SHP77 treated with DMSO at 0.1 percent for 48 hours (cell line): ENCODE measurements at regions not wholly inside any gene's neighbourhood (a gene's known extent, or its start where the extent isn't known, plus 50 kb on each side); places are given as distances from the start of the nearest gene placed in this dataset.

Experiments
- DNase-seq: peaks from one replicate; lab custom pipeline; 2025; lab: John Stamatoyannopoulos, UW

DNA sequence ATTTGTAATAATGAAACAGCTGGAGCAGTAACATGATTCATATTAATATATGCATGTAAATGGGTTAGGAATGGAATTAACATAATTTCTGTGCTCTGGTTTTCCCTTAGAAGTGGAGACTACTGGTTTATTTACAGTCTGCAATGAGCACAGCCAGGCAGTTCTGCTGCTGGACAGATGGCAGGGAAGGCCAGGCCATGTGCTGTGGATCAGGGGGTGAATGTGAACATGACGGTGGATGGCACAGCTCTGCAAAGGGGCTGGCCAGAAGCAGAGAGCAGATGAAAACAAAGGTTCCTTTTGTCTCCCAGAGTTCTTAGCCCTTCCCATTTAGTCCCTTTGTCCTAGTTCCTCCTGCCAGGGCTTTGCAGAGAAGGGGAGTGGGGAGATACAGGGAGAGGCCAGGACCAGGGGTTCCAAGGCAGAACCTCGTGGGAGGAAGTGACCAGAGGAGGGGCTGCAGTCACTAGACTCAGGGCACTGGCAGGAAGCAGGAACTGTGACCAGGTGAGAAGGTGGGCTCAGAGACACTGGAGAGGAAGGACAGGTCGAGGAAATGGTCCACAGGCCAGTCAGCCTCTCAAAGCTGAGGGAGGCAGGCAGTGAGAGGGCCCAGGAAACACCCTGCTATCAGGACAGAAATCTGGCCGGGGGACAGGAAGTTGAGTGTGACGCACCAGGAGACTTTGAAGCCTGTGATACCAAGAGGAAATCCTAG, 112.9 kb upstream of the ATP8B1 start:
- DNase-seq, result no peak

DNA sequence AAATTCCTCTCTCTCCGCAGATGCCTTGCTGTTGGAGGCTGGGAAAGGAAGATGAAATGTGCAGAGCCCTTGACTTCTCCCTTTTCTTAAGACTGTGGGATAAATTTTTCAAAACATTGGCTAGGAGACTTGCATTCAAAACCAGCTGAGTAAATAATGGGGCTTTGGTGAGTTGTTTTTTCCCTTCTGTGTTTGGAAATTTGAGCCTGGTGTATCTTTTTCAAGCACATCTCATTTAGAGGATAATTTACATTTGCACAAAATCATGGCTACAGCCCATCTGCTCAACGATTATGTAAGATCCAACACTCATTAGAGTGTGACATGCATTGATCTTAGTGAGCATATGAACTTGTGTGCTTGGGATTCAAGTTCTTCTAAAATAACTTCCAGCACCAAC, 112.1 kb upstream of the ATP8B1 start:
- no peak for DNase-seq

GRCh38 chr18:57913686-57914085, 110.6 kb upstream of the ATP8B1 start:
- no peak for DNase-seq

GRCh38 chr18:57910817-57911216, 107.7 kb upstream of the ATP8B1 start:
- DNase-seq, result no peak

DNA sequence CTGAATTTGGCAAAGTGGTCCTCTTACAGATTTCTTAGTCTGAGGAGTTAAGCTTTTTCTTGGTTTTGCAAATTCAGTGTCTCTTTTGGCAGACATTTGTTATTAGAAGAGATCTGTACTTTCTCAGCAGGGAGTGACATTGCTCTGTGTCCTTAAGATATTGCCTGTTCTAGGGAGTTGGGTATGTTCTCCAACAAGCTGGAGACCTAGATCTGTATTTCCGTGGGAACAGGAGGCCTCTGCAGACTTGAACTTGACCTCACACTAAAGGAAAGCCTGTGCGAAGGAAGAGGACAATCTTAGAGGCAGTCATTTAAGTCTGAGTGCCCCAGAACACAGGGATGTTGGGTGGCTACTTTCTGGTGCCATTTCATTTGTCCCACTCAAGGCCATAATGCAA, 107.0 kb upstream of the ATP8B1 start:
- DNase-seq, result no peak

- no peak for DNase-seq
Observed at GRCh38 chr18:57909620-57910019, 106.5 kb upstream of the ATP8B1 start.

GRCh38 chr18:57908092-57908491, 105.0 kb upstream of the ATP8B1 start:
- DNase-seq, result no peak

GRCh38 chr18:57907550-57907949, 104.4 kb upstream of the ATP8B1 start:
- DNase-seq, result no peak

GRCh38 chr18:57906852-57907251, 103.7 kb upstream of the ATP8B1 start:
- DNase-seq, result no peak

- DNase-seq, result no peak
Observed at GRCh38 chr18:57904535-57904934, 101.4 kb upstream of the ATP8B1 start.

GRCh38 chr18:57902721-57903120, 99.6 kb upstream of the ATP8B1 start:
- DNase-seq, result no peak

DNA sequence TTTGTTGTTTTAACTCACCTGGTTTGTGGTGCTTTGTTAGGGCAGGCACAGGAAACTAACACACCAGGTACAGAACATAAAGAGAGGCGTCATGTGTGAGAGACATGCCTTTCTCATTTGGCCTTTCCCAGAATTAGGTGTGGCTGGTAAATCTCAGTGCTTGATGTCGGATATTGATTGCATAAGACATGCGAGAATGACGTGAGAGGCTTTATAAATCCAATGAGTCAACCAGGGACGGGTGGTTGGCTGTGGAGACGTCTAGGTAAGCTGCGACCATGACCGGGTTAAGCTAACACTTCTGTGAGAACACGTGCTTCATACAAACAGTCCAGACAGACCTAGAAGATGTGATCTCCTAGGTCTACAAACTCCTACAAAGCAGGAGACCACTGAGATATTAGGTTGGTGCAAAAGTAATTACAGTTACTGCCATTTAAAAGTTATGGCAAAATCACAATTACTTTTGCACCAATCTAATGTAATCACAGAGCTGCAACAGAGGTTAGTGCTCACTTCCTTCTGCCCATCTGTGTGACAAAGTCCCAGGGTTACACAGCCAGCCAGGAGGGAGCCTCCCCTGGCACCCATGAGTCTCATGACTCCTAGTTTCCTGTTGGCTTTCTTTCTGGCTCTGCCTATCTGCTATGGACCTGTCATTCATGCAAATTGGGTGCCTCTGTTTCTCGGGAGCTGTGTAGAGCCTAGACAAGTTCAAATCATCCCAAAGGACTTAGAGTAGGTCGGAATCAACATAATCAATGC, 98.9 kb upstream of the ATP8B1 start:
- DNase-seq, result peak; percentile 70

DNA sequence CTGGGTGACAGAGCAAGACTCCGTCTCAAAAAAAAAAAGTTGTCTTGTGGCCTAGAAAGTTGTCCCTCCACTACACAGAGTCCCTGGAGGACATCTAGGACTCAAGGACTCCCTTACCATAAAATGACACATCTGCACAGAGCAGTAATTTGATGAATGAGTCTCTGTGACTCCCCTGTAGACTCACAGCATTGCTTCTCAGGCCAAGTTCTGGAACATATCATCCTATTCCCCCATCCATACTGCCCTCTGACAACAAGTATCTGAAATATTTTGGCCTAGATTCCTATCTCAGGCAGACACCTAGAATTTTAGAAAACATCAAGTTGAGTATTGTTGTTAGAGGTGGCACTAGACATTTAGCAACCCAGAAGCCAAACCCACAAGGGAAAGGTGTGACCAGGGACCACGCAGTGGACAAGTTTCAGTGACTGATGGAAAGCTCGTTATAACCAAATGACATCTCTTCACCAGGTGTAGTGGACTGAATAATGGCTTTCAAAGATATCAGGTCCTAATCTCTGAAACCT, 97.9 kb upstream of the ATP8B1 start:
- no peak for DNase-seq

DNA sequence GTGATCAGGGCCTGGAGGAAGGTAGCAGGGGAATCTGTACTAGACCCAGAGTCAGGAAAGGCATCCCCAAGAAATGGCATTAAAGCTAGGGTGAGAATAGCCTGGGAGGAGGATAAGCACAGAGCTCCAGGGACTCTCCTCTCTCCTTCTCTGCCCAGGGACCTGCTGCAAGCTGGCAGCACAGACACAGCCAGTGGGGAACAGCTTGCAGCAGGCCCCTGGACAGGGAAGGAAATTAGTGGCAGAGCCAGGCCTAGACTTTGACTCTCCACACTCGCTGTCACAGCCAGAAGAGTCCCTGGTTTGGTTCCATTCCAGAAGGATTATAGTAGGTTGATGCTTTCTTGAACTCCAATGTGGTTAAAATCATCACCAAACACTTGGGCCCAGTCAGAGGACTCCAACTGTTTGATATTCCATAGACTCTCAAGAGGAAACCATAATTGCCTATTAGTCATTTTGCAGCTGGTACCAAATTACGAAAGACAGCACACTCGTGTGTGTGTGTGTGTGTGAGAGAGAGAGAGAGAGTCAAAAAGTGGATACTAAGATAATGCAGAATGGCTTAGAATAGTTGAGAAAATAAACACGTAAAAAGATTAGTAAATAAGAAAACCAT, 95.5 kb upstream of the ATP8B1 start:
- DNase-seq, result peak; percentile 14

- no peak for DNase-seq
Observed at GRCh38 chr18:57895182-57895581, 92.1 kb upstream of the ATP8B1 start.

DNA sequence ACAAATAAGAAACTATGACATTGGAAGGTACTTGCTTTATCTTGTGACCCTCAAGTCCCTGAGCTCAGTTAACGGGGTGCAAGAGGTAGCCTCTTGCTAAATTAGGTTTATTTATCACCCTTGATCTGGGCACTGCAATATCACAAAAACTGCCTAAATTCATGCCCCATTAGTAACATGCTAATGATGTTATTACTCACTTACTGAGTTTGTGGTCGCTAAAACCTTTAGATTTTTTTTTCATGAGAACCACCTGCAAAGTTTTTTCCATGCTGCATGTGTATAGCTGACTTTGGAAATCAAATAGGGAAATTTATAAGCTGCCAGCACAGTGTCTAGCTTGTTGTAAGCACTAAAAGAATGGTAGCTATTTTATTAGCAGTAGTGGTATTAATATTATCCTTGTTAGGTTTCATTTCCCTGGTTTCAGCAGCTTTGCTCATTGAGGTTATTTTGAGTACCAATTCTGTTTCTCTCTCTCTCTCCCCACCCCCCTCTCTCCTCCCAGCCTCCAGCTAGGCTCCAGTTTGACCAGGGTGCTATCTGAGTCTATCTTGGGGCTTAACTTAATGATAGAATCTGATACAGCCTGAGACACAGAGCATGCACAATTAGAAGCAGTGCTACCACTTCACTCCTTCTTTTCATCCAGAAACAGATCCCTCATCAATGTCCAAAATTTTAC, 88.7 kb upstream of the ATP8B1 start:
- DNase-seq, result no peak

DNA sequence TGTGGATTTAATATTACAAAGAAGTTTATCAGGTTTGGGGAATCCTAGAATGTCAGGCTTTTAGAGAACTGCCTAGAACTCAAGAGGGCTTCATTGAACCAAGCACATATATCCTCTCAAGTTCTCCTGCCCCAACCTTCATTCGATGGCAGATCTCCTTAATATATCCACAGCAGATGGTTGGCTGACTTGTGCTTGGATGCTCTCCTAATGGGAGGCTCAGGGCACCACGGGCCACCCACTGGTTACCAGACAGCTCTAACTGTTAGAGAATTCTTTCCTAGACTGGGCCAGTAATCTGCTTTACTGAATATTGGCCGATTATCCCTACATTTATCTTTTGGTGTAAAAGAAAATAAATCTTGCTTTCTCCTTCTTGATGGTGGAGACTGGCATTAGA, 87.2 kb upstream of the ATP8B1 start:
- no peak for DNase-seq

DNA sequence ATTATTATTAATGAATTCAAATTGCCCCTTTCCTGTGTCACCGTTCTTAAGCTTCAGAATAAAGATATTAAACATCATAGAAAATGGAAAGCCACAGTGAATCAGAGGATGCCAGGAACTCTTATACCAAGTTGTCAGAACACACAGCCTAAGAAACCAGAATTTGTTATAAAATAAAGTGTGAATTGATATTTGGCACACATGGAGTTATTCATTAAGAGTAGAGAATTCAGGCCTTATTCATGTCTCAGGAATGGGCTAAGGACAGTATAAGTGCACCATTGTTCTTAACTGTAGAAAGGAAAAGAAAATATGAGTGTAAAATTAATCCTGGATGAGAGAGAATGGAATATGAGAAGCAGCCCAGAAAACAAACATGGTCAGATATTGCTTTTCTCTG, 86.7 kb upstream of the ATP8B1 start:
- DNase-seq, result no peak

DNA sequence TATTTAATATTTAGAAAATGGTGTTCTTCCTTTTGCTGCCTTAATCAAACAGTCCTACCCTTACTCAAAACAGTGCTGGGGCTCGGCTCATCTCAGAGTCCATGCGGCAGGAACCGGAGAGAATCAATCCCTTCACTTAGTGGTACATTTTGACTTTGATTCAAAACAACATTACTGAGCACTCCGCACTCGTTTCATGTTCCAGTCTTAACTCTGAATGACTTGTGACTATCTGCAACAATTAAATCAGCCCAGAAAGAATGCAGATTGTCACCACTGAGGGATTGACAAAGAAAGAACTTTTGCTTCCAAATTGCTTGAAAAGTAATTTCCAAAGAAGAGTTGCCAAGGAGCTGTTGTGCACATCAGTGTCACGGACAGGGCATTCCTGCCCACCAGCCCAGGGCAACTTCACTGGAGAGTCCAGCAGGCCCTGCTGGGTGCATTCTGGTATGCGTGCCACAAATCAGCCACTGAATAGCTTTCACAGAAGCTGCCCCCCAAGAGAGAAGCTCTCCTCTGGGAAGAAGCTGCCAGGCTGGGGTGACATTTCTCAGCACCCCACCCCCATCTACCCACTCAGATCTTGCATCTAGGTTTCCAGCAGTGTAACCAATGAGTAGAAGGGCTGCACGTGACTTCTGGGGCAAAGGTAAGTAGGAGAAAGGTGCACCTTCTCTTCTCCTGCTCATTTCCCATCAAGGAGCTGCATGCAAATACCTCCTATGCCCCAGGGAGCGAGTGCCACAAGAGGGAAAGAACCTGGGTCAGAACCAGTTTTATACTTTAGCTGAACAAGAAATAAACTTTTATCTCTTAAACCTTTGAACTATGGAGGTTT, 84.6 kb upstream of the ATP8B1 start:
- no peak for DNase-seq

GRCh38 chr18:57885931-57886330, 82.8 kb upstream of the ATP8B1 start:
- no peak for DNase-seq

- no peak for DNase-seq
Observed at GRCh38 chr18:57882465-57882864, 79.3 kb upstream of the ATP8B1 start.
